Astrocyte (in vitro differentiated cells and primary cell): ENCODE measurements at regions not wholly inside any gene's neighbourhood (a gene's known extent, or its start where the extent isn't known, plus 50 kb on each side); places are given as distances from the start of the nearest gene placed in this dataset.

Experiments used
- DNase-seq: peaks from one replicate; pipeline ENCODE4 v3.0.0-alpha.2; 2010; ENCODE audit warnings: low read depth
- FAIRE-seq: peaks from 2 replicates; lab custom pipeline; 2011; peaks lifted over from hg19 to GRCh38; lab: Jason Lieb, UNC
- H2AFZ ChIP-seq: 2 replicates; pipeline ENCODE4 v1.6.0; 2012; ENCODE audit warnings: low read depth, low read length, inconsistent platforms
- H3K27ac ChIP-seq: 2 replicates; pipeline ENCODE4 v1.5.1; 2011; ENCODE audit warnings: low read depth, low read length, inconsistent platforms
- H3K27me3 ChIP-seq: 2 replicates; pipeline ENCODE4 v1.6.0; 2011; ENCODE audit warnings: low read length, inconsistent platforms; ENCODE audit not compliant: insufficient read depth
- H3K36me3 ChIP-seq: 2 replicates; pipeline ENCODE4 v1.5.1; 2011; ENCODE audit warnings: low read length, inconsistent platforms; ENCODE audit not compliant: insufficient read depth
- H3K4me1 ChIP-seq: 2 replicates; pipeline ENCODE4 v1.5.1; 2011; ENCODE audit warnings: low read length, inconsistent platforms; ENCODE audit not compliant: insufficient read depth
- H3K4me2 ChIP-seq: 2 replicates; pipeline ENCODE4 v1.6.0; 2012; ENCODE audit warnings: low read length, inconsistent platforms
- H3K4me3 ChIP-seq: 2 replicates; pipeline ENCODE4 v1.5.1; 2011; ENCODE audit warnings: low read depth, mild to moderate bottlenecking, low read length, inconsistent platforms; ENCODE audit not compliant: insufficient read depth
- H3K79me2 ChIP-seq: 2 replicates; pipeline ENCODE4 v1.6.0; 2012; ENCODE audit warnings: mild to moderate bottlenecking, low read length, inconsistent platforms; ENCODE audit not compliant: insufficient read depth
- H3K9ac ChIP-seq: 2 replicates; pipeline ENCODE4 v1.6.0; 2012; ENCODE audit warnings: mild to moderate bottlenecking, low read length, inconsistent platforms
- H3K9me3 ChIP-seq: 2 replicates; pipeline ENCODE4 v1.5.1; 2012; ENCODE audit warnings: low read depth, mild to moderate bottlenecking, low read length, inconsistent platforms; ENCODE audit not compliant: insufficient read depth
- H4K20me1 ChIP-seq: 2 replicates; pipeline ENCODE4 v1.6.0; 2012; ENCODE audit warnings: low read length, inconsistent platforms; ENCODE audit not compliant: insufficient read depth
- H3K27ac Mint-ChIP-seq: one replicate; pipeline ENCODE4 v1.8.0; 2021; ENCODE audit warnings: mild to moderate bottlenecking, mixed read lengths; ENCODE audit not compliant: unreplicated experiment
- H3K27me3 Mint-ChIP-seq: one replicate; pipeline ENCODE4 v1.8.0; 2021; ENCODE audit warnings: low read depth, mixed read lengths; ENCODE audit not compliant: unreplicated experiment
- H3K36me3 Mint-ChIP-seq: one replicate; pipeline ENCODE4 v1.8.0; 2021; ENCODE audit warnings: low read depth, mixed read lengths; ENCODE audit not compliant: unreplicated experiment
- H3K4me1 Mint-ChIP-seq: one replicate; pipeline ENCODE4 v1.8.0; 2021; ENCODE audit warnings: low read depth, mixed read lengths; ENCODE audit not compliant: unreplicated experiment
- H3K4me3 Mint-ChIP-seq: one replicate; pipeline ENCODE4 v1.8.0; 2021; ENCODE audit warnings: mild to moderate bottlenecking, moderate library complexity, mixed read lengths; ENCODE audit not compliant: unreplicated experiment
- H3K9me3 Mint-ChIP-seq: one replicate; pipeline ENCODE4 v1.8.0; 2021; ENCODE audit warnings: mild to moderate bottlenecking, mixed read lengths; ENCODE audit not compliant: unreplicated experiment
- EZH2 ChIP-seq: IDR thresholded peaks from 2 replicates; pipeline ENCODE4 v1.6.1; 2012; ENCODE audit warnings: mild to moderate bottlenecking, low read length, inconsistent platforms; ENCODE audit not compliant: insufficient read depth
- TF ChIP-seq, protein P1 (sequence below): IDR thresholded peaks from 2 replicates; pipeline ENCODE4 v1.5.1; 2011; ENCODE audit warnings: low read depth, mild to moderate bottlenecking, inconsistent platforms, low read length, moderate library complexity; ENCODE audit not compliant: insufficient read depth

DNA sequence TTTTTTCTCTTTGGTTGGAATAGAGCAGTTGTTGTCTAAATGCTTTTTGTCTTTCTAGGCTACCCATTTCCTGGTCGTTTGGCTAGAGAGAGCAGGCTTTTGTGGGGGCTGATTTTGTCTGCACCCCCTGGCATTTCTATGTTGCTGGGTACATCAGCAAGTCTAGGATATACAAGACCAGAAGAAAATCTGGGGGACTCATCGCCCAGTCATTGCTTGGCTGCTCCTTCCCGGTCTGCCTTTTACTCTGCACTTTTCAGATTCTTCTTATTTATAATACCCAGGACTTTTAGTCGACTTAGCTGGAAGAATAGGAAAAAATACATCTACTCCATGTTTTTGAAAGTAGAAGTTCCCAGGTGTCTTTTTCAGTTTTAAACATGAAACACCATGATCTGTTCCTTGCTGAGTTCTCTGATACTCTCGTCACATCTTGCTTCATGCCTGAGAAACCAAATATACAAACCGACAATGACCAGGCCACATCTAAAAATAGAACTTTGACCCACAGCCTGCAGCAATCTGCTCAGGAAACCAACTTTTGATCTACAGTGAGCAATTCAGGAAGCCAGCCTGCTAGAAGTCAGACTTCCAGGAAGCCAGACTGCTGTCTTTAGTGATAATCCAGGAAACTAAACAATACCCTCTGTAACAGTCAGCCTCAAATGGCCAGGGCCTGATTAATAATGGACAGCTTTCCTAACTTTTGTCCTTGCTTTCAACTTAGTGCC is 163.8 kb upstream of the MEX3C start:
- Histone ChIP-seq H3K27me3 (peaks cover 2% of the 10 kb centered on the region), H4K20me1 (no peaks in the 10 kb centered on the region), H3K27ac (no peak overlapping the region), H2AFZ (no peak overlapping the region), H3K4me1 (no peaks in the 10 kb centered on the region), H3K4me3 (no peak overlapping the region), H3K79me2 (no peaks in the 10 kb centered on the region), H3K4me2 (no peak overlapping the region), H3K36me3 (no peaks in the 10 kb centered on the region), H3K9ac (no peak overlapping the region), H3K9me3 (no peaks in the 10 kb centered on the region)
- H3K9me3 Mint-ChIP-seq, result peaks cover 3% of the 10 kb centered on the region
- peaks cover 19% of the 10 kb centered on the region for H3K4me1 Mint-ChIP-seq
- no peak for DNase-seq
- no peak for TF ChIP-seq EZH2
- TF ChIP-seq, protein P1, sequence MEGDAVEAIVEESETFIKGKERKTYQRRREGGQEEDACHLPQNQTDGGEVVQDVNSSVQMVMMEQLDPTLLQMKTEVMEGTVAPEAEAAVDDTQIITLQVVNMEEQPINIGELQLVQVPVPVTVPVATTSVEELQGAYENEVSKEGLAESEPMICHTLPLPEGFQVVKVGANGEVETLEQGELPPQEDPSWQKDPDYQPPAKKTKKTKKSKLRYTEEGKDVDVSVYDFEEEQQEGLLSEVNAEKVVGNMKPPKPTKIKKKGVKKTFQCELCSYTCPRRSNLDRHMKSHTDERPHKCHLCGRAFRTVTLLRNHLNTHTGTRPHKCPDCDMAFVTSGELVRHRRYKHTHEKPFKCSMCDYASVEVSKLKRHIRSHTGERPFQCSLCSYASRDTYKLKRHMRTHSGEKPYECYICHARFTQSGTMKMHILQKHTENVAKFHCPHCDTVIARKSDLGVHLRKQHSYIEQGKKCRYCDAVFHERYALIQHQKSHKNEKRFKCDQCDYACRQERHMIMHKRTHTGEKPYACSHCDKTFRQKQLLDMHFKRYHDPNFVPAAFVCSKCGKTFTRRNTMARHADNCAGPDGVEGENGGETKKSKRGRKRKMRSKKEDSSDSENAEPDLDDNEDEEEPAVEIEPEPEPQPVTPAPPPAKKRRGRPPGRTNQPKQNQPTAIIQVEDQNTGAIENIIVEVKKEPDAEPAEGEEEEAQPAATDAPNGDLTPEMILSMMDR, result no peak
- H3K36me3 Mint-ChIP-seq, result no peaks in the 10 kb centered on the region
- no peak overlapping the region for H3K4me3 Mint-ChIP-seq
- H3K27ac Mint-ChIP-seq, result peak overlapping the region; percentile 34
- no peak for FAIRE-seq
- H3K27me3 Mint-ChIP-seq, result no peaks in the 10 kb centered on the region

DNA sequence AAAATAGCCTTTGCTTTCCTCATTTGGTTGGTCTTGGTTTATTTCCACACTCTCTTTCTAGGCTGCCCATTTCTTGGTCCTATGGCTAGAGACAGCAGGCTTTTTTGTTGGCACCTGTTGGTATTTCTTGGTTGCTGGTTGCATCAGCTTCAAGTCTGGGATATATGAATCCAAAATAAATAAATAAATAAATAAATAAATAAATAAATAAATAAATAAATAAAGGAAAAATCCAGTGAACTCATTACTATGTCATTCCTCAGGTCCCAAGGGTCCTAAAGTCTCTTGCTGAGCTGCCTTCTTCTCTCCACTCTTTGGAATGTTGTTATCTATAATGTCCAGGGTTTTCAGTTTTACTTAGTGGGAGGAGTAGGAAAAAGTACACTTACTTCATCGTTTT is 165.9 kb upstream of the MEX3C start:
- Histone ChIP-seq H3K27me3 (peaks cover 1% of the 10 kb centered on the region), H3K9ac (no peak overlapping the region), H4K20me1 (no peaks in the 10 kb centered on the region), H3K4me3 (no peak overlapping the region), H3K36me3 (no peaks in the 10 kb centered on the region), H2AFZ (no peak overlapping the region), H3K27ac (no peak overlapping the region), H3K9me3 (no peaks in the 10 kb centered on the region), H3K79me2 (no peaks in the 10 kb centered on the region), H3K4me2 (no peak overlapping the region), H3K4me1 (no peaks in the 10 kb centered on the region)
- no peak for TF ChIP-seq EZH2
- TF ChIP-seq, protein P1, result no peak
- FAIRE-seq, result no peak
- Mint-ChIP-seq H3K36me3 (no peaks in the 10 kb centered on the region), H3K4me1 (peaks cover 13% of the 10 kb centered on the region), H3K4me3 (no peak overlapping the region), H3K27ac (no peak overlapping the region), H3K9me3 (peaks cover 3% of the 10 kb centered on the region), H3K27me3 (peaks cover 2% of the 10 kb centered on the region)
- no peak for DNase-seq

DNA sequence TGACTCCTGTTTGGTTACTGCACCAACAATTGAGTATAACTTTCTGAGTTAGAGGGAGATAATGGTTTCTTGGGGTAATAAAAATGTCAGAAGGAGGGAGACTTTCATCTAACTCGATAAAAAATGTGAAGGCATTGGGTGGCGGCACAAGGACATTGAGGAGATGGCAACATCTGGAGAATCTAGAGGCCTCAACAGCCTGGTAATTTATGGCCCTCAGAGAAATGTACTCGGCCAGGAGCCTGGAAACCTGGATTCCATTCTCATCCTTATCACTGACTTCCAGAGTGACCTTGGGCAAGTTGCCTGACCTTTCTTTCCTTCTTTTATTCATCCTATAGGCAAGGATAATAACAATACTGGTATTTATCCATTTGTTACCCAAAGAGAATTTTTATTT is 173.5 kb upstream of the MEX3C start:
- H3K4me3 Mint-ChIP-seq, result no peak overlapping the region
- Histone ChIP-seq H3K27ac (no peak overlapping the region), H3K27me3 (no peaks in the 10 kb centered on the region), H3K36me3 (no peaks in the 10 kb centered on the region), H3K9ac (no peak overlapping the region), H3K4me1 (no peaks in the 10 kb centered on the region), H3K4me3 (no peak overlapping the region), H2AFZ (no peak overlapping the region), H3K9me3 (no peaks in the 10 kb centered on the region), H3K79me2 (no peaks in the 10 kb centered on the region), H4K20me1 (no peaks in the 10 kb centered on the region), H3K4me2 (no peak overlapping the region)
- DNase-seq, result no peak
- TF ChIP-seq, protein P1, result no peak
- TF ChIP-seq EZH2, result no peak
- H3K9me3 Mint-ChIP-seq, result peaks cover 8% of the 10 kb centered on the region
- H3K27ac Mint-ChIP-seq, result no peak overlapping the region
- H3K36me3 Mint-ChIP-seq, result no peaks in the 10 kb centered on the region
- no peak for FAIRE-seq
- peaks cover 2% of the 10 kb centered on the region for H3K27me3 Mint-ChIP-seq
- H3K4me1 Mint-ChIP-seq, result no peaks in the 10 kb centered on the region
